ENCODE measurements at regions not wholly inside any gene's neighbourhood (a gene's known extent, or its start where the extent isn't known, plus 50 kb on each side); places are given as distances from the start of the nearest gene placed in this dataset.

DNA sequence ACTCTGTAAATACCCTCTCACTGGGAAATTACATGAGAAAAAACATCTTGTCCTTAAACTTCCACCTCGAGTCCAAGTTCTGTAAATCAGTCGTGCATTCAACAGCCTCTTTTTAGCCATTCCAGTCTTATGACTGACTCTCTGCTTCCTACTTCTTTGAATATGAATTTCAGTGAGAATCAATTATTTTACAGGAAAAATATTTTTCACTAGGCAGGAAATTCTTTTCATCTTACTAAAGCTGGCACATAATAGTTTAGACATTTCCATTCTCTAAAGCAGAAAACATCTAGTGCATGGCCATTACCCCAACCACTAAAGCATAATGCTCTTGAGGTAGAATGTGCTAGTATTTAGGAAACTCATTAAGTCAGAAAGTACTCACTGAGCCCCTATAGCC, 565.7 kb upstream of the FAT1 start:
- TF ChIP-seq, protein P1, sequence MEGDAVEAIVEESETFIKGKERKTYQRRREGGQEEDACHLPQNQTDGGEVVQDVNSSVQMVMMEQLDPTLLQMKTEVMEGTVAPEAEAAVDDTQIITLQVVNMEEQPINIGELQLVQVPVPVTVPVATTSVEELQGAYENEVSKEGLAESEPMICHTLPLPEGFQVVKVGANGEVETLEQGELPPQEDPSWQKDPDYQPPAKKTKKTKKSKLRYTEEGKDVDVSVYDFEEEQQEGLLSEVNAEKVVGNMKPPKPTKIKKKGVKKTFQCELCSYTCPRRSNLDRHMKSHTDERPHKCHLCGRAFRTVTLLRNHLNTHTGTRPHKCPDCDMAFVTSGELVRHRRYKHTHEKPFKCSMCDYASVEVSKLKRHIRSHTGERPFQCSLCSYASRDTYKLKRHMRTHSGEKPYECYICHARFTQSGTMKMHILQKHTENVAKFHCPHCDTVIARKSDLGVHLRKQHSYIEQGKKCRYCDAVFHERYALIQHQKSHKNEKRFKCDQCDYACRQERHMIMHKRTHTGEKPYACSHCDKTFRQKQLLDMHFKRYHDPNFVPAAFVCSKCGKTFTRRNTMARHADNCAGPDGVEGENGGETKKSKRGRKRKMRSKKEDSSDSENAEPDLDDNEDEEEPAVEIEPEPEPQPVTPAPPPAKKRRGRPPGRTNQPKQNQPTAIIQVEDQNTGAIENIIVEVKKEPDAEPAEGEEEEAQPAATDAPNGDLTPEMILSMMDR (IDR thresholded peaks at IDR 0.05) = no peak
- no peak for TF ChIP-seq POLR2A (IDR thresholded peaks at IDR 0.05)

All from gastroesophageal sphincter (tissue), 3 donors.